A172 (cell line): ENCODE measurements at regions not wholly inside any gene's neighbourhood (a gene's known extent, or its start where the extent isn't known, plus 50 kb on each side); places are given as distances from the start of the nearest gene placed in this dataset.

ENCODE experiments used
- DNase-seq: peaks from one replicate; pipeline ENCODE4 v3.0.0-alpha.2; 2015; ENCODE audit warnings: low spot score

- DNase-seq: no peak
Observed at GRCh38 chr2:54392555-54393324, 63.4 kb upstream of the SPTBN1 start.

- DNase-seq: no peak
Observed at GRCh38 chr2:54394392-54394791, 61.7 kb upstream of the SPTBN1 start.

- peak; percentile 66 for DNase-seq
Observed at GRCh38 chr2:54396107-54396506, 60.0 kb upstream of the SPTBN1 start.

- no peak for DNase-seq
Observed at GRCh38 chr2:54396798-54397197, 59.3 kb upstream of the SPTBN1 start.

GRCh38 chr2:54397426-54397825, 58.7 kb upstream of the SPTBN1 start:
- no peak for DNase-seq

GRCh38 chr2:54401554-54401953, 54.6 kb upstream of the SPTBN1 start:
- no peak for DNase-seq

- peak; percentile 81 for DNase-seq
Observed at GRCh38 chr2:54402350-54402749, 53.8 kb upstream of the SPTBN1 start.

- DNase-seq: no peak
Observed at GRCh38 chr2:54403512-54404238, 52.5 kb upstream of the SPTBN1 start.

- DNase-seq: peak; percentile 22
Observed at GRCh38 chr2:54404270-54404669, 51.9 kb upstream of the SPTBN1 start.

- no peak for DNase-seq
Observed at GRCh38 chr2:54406031-54406430, 50.1 kb upstream of the SPTBN1 start.
